T-helper 17 cell (primary cell): ENCODE measurements at regions not wholly inside any gene's neighbourhood (a gene's known extent, or its start where the extent isn't known, plus 50 kb on each side); places are given as distances from the start of the nearest gene placed in this dataset.
"Not testable (repeated sequence)": the region's sequence is repeated elsewhere in the genome, so short reads cannot be mapped to it uniquely, and the experiment has no call there.

Experiments used
- ATAC-seq: fragments of 150-1000 bp; cut with Tn5 transposase; 2 replicates; pipeline ENCODE4 v1.10.0; 2021; ENCODE audit warnings: mild to moderate bottlenecking, moderate library complexity
- DNase-seq, 3 donors: peaks; one replicate each; pipeline versions ENCODE4 v3.0.0 to v3.0.0-alpha.2; 2020 to 2021
- H3K9me3 ChIP-seq: one replicate; pipeline ENCODE4 v1.7.0; 2013; ENCODE audit warnings: low read length, mild to moderate bottlenecking; ENCODE audit not compliant: control insufficient read depth, poor library complexity, severe bottlenecking
- H3K27ac Mint-ChIP-seq: one replicate; pipeline ENCODE4 v1.8.0; 2022; ENCODE audit warnings: mild to moderate bottlenecking, moderate library complexity, mixed read lengths
- H3K27me3 Mint-ChIP-seq: one replicate; pipeline ENCODE4 v1.8.0; 2022; ENCODE audit warnings: mixed read lengths
- H3K36me3 Mint-ChIP-seq: one replicate; pipeline ENCODE4 v1.8.0; 2022; ENCODE audit warnings: low read depth, mixed read lengths
- H3K4me1 Mint-ChIP-seq: one replicate; pipeline ENCODE4 v1.8.0; 2022; ENCODE audit warnings: mild to moderate bottlenecking, mixed read lengths
- H3K4me3 Mint-ChIP-seq: one replicate; pipeline ENCODE4 v1.8.0; 2022; ENCODE audit warnings: mild to moderate bottlenecking, moderate library complexity, mixed read lengths

GRCh38 chr20:57988422-57988821 lies 240.0 kb downstream of the ANKRD60 start:
- no peaks in the 10 kb centered on the region for H3K4me1 Mint-ChIP-seq

GRCh38 chr20:57987659-57988058 lies 240.8 kb downstream of the ANKRD60 start:
- Mint-ChIP-seq H3K36me3 (no peaks in the 10 kb centered on the region), H3K27me3 (peaks cover 50% of the 10 kb centered on the region), H3K27ac (no peak overlapping the region), H3K4me3 (no peak overlapping the region), H3K4me1 (no peaks in the 10 kb centered on the region)
- ATAC-seq (no peak), DNase-seq (no peak)
- no peaks in the 10 kb centered on the region for H3K9me3 ChIP-seq

More at GRCh38 chr20:57988422-57988821, 240.0 kb downstream of the ANKRD60 start:
- Mint-ChIP-seq H3K27me3 (peaks cover 53% of the 10 kb centered on the region), H3K27ac (no peak overlapping the region), H3K4me3 (no peak overlapping the region), H3K36me3 (no peaks in the 10 kb centered on the region)
- no peak for ATAC-seq
- H3K9me3 ChIP-seq: no peaks in the 10 kb centered on the region
- DNase-seq: no peak

DNA sequence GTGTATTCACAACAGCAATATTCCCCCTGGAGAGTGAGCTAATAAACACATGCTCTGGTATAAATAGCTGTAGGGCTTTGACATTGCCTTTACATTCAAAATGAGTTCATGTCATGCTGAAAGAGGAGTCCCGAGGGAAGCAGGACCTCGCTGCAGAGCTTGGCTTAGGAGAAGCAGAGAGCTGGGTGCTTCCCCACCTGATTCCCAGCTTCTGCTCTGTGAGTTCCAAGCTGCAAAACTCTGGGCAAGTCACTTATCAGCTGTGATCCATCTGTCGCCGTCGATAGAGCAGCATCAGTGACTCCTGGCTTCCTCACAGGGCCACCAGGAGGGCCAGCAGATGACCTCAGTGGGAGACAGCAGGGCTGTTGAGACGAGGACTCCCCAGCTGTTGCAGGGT lies 241.8 kb downstream of the ANKRD60 start:
- H3K4me3 Mint-ChIP-seq: no peak overlapping the region
- peaks cover 50% of the 10 kb centered on the region for H3K27me3 Mint-ChIP-seq
- DNase-seq (no peak), ATAC-seq (no peak)
- no peak overlapping the region for H3K27ac Mint-ChIP-seq
- no peaks in the 10 kb centered on the region for H3K4me1 Mint-ChIP-seq
- H3K36me3 Mint-ChIP-seq: no peaks in the 10 kb centered on the region
- H3K9me3 ChIP-seq: no peaks in the 10 kb centered on the region

- peaks cover 3% of the 10 kb centered on the region for H3K36me3 Mint-ChIP-seq
- no peak for DNase-seq
- no peaks in the 10 kb centered on the region for H3K9me3 ChIP-seq
- H3K4me3 Mint-ChIP-seq: no peak overlapping the region
- no peaks in the 10 kb centered on the region for H3K4me1 Mint-ChIP-seq
- H3K27me3 Mint-ChIP-seq: peaks cover 56% of the 10 kb centered on the region
- H3K27ac Mint-ChIP-seq: no peak overlapping the region
- no peak for ATAC-seq
Measured at GRCh38 chr20:57985278-57985677, 243.2 kb downstream of the ANKRD60 start.

- H3K9me3 ChIP-seq: no peaks in the 10 kb centered on the region
- Mint-ChIP-seq H3K36me3 (peaks cover 3% of the 10 kb centered on the region), H3K27ac (no peak overlapping the region), H3K4me3 (no peak overlapping the region), H3K4me1 (no peaks in the 10 kb centered on the region), H3K27me3 (peaks cover 45% of the 10 kb centered on the region)
- DNase-seq: no peak
- ATAC-seq: no peak
Measured at GRCh38 chr20:57983082-57983481, 245.4 kb downstream of the ANKRD60 start.

DNA sequence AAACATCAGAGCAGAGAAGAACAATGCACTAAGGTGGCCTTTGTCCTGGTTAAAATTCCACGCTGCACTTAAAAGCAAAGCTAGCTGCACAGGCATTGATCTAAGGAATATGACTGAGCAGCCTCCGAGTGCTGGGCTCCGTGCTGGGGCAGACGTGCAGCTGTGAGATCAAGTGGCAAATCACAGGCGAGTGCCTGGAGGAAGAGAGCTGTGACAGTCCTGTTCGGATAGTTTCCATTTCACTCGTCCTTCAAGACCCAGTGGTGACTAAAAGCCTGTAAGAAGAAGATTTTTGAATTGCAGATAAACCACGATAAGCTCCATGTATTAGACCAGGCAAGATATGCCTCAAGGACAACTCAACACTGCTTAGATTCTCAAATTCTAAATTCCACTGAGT lies 247.9 kb downstream of the ANKRD60 start:
- Mint-ChIP-seq H3K36me3 (peaks cover 3% of the 10 kb centered on the region), H3K4me3 (no peak overlapping the region), H3K27ac (peak overlapping the region; percentile 39), H3K4me1 (no peaks in the 10 kb centered on the region), H3K27me3 (peaks cover 30% of the 10 kb centered on the region)
- no peak for ATAC-seq
- no peak for DNase-seq
- no peaks in the 10 kb centered on the region for H3K9me3 ChIP-seq

DNA sequence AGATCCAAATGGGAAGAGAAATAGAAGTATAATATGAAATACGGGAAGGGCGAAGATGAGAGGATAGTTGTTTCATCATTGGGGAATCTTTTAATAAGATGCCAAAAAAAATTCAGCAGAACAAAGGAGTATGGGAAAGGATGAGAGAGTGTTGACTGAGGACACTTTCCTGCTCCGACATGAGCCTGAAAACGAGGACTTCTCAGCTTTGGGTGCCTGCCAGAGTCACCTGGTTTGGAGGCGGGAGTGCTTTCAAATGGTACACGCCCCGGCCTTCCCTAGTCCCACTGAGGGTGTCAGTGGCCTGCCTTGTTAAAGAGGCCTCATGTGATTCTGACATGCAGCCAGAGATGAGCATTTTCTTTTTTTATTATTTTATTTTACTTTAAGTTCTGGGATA lies 250.9 kb downstream of the ANKRD60 start:
- Mint-ChIP-seq H3K4me1 (no peaks in the 10 kb centered on the region), H3K27me3 (peaks cover 24% of the 10 kb centered on the region), H3K4me3 (no peak overlapping the region), H3K36me3 (peaks cover 3% of the 10 kb centered on the region), H3K27ac (no peak overlapping the region)
- DNase-seq (no peak), ATAC-seq (no peak)
- no peaks in the 10 kb centered on the region for H3K9me3 ChIP-seq

DNA sequence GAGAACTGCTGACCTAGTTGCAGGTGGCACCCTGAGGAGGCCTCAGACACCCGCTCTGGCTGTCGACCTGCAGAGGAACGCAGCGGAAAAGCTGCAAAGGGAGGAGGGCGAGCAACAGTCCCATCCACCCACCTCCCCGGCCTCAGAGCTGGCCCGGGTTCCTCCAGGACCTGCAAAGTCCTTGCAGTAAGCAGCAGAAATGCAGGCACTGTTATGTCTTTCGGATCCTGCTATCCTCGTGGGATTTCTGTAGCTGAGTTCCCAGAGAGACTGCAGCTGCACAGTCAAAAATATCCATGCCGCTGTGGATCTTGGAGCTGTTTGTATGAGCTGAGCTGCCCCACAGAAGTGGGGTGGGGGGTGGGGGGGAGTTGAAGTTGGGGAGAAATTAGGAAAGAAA lies 251.3 kb downstream of the ANKRD60 start:
- Mint-ChIP-seq H3K36me3 (peaks cover 3% of the 10 kb centered on the region), H3K4me3 (no peak overlapping the region), H3K27me3 (peaks cover 20% of the 10 kb centered on the region), H3K27ac (no peak overlapping the region), H3K4me1 (no peaks in the 10 kb centered on the region)
- H3K9me3 ChIP-seq: no peaks in the 10 kb centered on the region
- DNase-seq (no peak), ATAC-seq (no peak)

DNA sequence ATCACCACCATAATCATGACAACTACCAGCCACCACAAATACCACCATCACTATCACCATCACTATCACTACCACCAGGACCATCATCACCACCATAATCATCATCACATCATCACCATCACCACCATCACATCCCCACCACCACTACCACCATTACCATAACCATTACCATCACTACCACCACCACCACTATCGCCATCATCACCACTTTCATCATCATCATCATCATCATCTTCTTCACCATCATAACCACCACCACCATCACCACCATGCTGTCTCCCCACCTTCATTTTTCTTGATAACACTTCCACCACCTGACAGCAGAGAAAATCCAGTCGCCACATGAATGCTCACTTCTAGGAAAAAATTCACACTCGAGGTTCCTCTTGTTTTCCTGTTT lies 253.6 kb downstream of the ANKRD60 start:
- ATAC-seq (no peak), DNase-seq (no peak)
- H3K9me3 ChIP-seq: no peaks in the 10 kb centered on the region
- no peaks in the 10 kb centered on the region for H3K36me3 Mint-ChIP-seq
- H3K4me3 Mint-ChIP-seq: no peak overlapping the region
- H3K4me1 Mint-ChIP-seq: no peaks in the 10 kb centered on the region
- no peak overlapping the region for H3K27ac Mint-ChIP-seq
- H3K27me3 Mint-ChIP-seq: peaks cover 1% of the 10 kb centered on the region

DNA sequence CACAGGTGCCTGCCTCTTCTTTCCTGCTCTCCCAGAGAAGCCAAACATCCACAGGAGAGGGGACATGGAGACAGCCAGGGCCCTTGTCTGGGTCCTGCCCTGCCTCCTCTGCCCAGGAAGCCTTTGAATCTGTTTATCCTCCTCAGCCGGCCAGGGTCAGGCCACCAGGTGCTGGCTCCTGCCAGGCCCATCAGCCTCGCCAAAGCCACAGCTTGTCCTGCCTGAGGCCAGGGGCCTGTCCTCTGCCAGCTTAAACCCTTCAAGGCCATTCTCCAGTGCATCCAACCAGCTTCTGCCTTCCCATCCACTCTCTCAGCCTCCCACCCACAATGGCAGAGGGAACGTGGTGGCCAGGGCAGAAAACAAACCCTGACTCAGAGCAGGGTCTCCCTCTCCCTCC lies 254.6 kb downstream of the ANKRD60 start:
- DNase-seq (no peak), ATAC-seq (no peak)
- Mint-ChIP-seq H3K27ac (no peak overlapping the region), H3K4me1 (no peaks in the 10 kb centered on the region), H3K27me3 (peaks cover 6% of the 10 kb centered on the region), H3K4me3 (no peak overlapping the region), H3K36me3 (no peaks in the 10 kb centered on the region)
- no peaks in the 10 kb centered on the region for H3K9me3 ChIP-seq

DNA sequence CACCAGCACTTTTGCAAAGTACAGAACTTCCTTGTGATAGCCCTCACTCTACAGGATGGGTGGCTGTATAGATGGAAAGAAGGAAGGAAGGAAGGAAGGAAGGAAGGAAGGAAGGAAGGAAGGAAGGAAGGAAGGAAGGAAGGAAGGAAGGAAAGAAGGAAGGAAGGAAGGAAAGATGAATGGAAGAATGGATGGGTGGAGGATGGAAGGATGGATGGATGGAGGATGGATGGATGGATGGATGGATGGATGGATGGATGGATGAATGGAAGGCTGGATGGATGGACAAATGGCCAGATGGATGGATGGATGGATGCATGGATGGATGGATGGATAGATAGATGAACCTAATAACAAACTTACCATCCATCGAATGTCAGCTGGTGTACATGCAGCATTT lies 256.9 kb downstream of the ANKRD60 start:
- H3K27ac Mint-ChIP-seq: not testable (repeated sequence)

DNA sequence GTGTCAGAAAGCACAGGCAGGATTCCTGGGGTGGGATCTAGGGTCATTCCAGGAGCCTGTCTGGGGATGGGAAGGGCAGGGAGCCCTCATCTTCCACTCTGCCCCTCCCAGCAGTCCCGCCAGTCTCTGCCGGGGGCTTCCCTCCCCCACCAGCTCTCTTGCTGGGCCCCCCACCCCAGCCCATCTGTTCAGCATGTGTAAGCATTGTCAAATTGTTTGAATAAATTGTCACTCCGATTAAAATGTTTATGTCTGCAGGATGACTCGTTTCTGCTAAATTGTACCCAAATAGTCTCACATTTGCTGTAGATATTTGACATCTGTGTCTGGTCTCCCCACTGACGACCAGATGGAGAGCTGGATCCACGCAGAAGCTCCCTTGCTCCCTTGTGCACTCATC lies 257.6 kb downstream of the ANKRD60 start:
- no peaks in the 10 kb centered on the region for H3K4me1 Mint-ChIP-seq
- ATAC-seq (no peak), DNase-seq (no peak)
- H3K27ac Mint-ChIP-seq: no peak overlapping the region
- H3K9me3 ChIP-seq: no peaks in the 10 kb centered on the region
- no peaks in the 10 kb centered on the region for H3K36me3 Mint-ChIP-seq
- H3K4me3 Mint-ChIP-seq: no peak overlapping the region
- H3K27me3 Mint-ChIP-seq: peaks cover 24% of the 10 kb centered on the region

More for the DNA sequence above, 256.9 kb downstream of the ANKRD60 start:
- not testable (repeated sequence) for H3K4me1 Mint-ChIP-seq, H3K9me3 ChIP-seq, DNase-seq, H3K36me3 Mint-ChIP-seq, H3K4me3 Mint-ChIP-seq, ATAC-seq
- H3K27me3 Mint-ChIP-seq: peaks cover 24% of the 10 kb centered on the region

- Mint-ChIP-seq H3K27me3 (peaks cover 32% of the 10 kb centered on the region), H3K4me3 (no peak overlapping the region), H3K36me3 (no peaks in the 10 kb centered on the region), H3K27ac (no peak overlapping the region), H3K4me1 (no peaks in the 10 kb centered on the region)
- no peak for DNase-seq
- H3K9me3 ChIP-seq: no peaks in the 10 kb centered on the region
- no peak for ATAC-seq
Measured at GRCh38 chr20:57970116-57970515, 258.3 kb downstream of the ANKRD60 start.

DNA sequence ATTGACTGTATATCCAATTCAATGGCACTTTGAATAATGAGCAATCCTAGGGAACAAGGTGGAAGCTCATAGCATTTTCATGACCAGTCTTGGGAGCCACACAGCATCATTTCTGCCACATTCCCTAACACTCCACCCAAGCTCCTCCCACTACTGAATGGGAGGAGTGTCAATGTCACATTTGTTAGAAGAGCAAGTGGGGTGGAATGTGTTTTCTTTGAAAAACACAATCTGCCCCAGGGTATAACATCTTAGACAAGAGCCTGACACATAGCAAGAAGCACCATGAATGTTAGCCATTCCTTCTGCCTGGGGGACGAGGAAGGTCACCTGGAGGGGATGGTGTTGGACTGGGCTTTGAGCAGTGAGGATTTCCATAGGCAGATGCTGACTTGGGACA lies 258.3 kb upstream of the PMEPA1 start:
- DNase-seq (no peak), ATAC-seq (no peak)
- no peaks in the 10 kb centered on the region for H3K36me3 Mint-ChIP-seq
- no peaks in the 10 kb centered on the region for H3K9me3 ChIP-seq
- H3K4me3 Mint-ChIP-seq: no peak overlapping the region
- peaks cover 46% of the 10 kb centered on the region for H3K27me3 Mint-ChIP-seq
- no peak overlapping the region for H3K27ac Mint-ChIP-seq
- no peaks in the 10 kb centered on the region for H3K4me1 Mint-ChIP-seq

DNA sequence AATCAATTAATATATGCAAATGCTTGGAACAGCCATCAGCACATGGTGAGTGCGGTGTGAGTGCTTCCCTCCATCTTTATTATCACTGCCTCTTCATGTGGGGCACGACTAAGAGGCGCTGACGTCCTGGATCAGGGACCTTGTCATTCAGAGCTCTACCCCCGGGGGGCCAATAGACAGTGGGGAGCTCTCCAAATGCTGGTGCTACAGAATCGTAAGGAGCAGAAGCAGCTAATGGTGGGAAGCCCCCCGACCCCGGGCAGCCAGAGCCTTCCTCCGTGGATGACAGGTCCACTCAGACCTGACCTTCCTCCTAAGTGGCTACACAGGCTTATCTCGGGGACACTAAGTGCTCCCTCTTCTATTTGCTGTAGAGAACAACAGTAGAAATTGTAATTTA lies 257.5 kb upstream of the PMEPA1 start:
- H3K36me3 Mint-ChIP-seq: no peaks in the 10 kb centered on the region
- peaks cover 53% of the 10 kb centered on the region for H3K27me3 Mint-ChIP-seq
- H3K27ac Mint-ChIP-seq: no peak overlapping the region
- no peaks in the 10 kb centered on the region for H3K4me1 Mint-ChIP-seq
- DNase-seq: no peak
- no peak overlapping the region for H3K4me3 Mint-ChIP-seq
- no peaks in the 10 kb centered on the region for H3K9me3 ChIP-seq
- ATAC-seq: no peak
